Keratinocyte (primary cell): ENCODE measurements at regions not wholly inside any gene's neighbourhood (a gene's known extent, or its start where the extent isn't known, plus 50 kb on each side); places are given as distances from the start of the nearest gene placed in this dataset.

Experiments used
- CTCF ChIP-seq, 3 experiments: IDR thresholded peaks in 1 of 3; conservative IDR thresholded peaks in 1 of 3; optimal IDR thresholded peaks in 1 of 3; 2 replicates in 2 of 3; 3 replicates in 1 of 3; pipeline versions ENCODE3 to v1.5.1; 2011; ENCODE audit warnings: low read length in 3 of 3, mild to moderate bottlenecking in 3 of 3, moderate library complexity in 2 of 3, control low read depth in 1 of 3, inconsistent platforms in 1 of 3; ENCODE audit not compliant: insufficient read depth in 2 of 3; ENCODE audit errors: extremely low read depth in 1 of 3
- EZH2 ChIP-seq: IDR thresholded peaks from one replicate; pipeline ENCODE4 v1.6.1; 2012; ENCODE audit warnings: inconsistent platforms, mild to moderate bottlenecking, low read length, moderate library complexity

- TF ChIP-seq EZH2: no peak
- no peak for TF ChIP-seq CTCF (optimal IDR thresholded peaks at IDR 0.05 in 1 of 3, IDR thresholded peaks at IDR 0.05 in 1 of 3, conservative IDR thresholded peaks at IDR 0.05 in 1 of 3; ENCODE audit: extremely low read depth in 1 of 3, insufficient read depth in 2 of 3, low read length in 3 of 3)
Measured at GRCh38 chr10:78901694-78902093, 167.1 kb upstream of the ZMIZ1 start.
